ENCODE measurements at regions not wholly inside any gene's neighbourhood (a gene's known extent, or its start where the extent isn't known, plus 50 kb on each side); places are given as distances from the start of the nearest gene placed in this dataset.

DNA sequence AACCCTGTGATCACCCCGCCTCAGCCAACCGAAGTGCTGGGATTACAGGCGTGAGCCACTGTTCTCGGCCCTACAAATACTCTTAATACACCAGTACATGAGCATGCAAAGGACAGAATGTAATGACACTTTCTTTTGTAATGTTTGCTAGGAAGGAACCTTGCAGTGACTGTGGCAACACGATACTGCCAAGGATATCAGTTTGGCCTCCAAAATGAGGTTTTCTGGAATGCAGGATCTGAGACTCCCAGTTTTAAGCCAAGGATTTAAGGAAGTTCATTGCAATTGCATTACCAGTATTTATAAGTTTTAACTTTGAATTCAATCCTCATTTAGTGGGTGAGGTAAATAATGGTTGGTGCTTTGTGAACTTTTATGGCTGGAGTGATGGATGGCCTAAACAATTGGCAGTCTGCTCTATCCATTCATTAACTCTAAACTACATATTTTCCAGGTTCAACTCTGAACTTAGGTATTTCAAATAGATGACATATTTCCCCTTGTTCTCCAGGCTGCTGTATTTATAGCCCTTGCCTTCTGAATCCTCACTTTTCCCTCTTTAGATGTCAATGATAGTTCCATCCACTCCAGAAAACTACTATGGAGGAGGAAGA, 330.3 kb downstream of the C11orf87 start:
- DNase-seq: no peak

DNA sequence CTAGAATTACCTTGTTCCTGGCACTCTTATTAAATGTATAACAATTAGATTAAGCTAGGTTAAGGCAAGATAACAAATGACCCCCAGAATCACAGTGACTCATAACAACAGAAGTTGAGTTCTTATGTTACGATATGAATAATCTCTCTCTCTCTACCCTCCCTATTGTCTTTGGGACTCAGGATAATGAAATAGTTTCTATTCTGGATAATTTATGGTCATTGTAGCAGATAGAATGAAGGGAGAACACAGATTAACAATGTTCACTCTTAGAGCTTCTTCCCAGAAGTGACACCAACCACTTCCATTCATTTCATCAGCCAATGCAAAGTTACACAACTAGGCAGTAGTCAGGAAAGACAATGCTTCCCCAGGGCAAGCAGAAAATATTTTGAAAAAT, 334.5 kb downstream of the C11orf87 start:
- no peak for DNase-seq

DNA sequence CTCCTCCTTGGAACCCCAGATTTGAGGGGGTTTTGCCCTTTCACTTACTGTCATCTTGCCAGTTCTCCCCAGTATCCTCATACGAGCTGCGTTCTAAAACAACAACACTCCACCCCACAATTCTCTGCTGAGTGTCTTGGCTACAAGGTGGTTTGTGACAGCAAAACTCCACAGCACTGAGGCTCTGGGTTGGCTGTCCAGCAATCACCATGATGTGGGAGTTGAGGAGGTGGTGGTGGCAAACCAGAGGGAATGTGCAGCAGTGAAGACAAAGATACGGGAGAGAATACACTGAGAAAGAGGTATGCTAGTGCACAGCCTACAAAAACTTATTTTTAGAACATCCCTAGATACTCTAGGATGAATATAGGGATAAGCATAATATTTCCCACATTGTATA, 335.0 kb downstream of the C11orf87 start:
- no peak for DNase-seq

DNA sequence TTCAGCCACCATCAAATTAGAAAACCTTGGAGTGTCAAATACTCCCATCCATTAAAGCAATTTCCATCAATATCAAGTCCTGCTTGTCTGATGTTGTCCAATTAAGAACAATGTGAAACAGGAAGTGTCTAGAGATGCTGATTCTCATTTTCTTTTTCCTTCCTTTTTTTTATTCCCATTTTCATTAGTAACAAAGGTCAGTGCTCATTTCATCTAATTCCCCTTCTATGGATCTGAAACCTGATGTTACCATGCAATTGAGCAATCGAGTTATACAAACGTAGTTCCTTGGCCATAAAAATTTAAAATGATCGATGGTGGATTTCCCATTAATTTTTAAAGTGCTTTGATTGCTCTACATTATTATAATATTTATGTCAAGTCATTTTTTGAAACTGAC, 330.6 kb upstream of the ZC3H12C start:
- DNase-seq: no peak

DNA sequence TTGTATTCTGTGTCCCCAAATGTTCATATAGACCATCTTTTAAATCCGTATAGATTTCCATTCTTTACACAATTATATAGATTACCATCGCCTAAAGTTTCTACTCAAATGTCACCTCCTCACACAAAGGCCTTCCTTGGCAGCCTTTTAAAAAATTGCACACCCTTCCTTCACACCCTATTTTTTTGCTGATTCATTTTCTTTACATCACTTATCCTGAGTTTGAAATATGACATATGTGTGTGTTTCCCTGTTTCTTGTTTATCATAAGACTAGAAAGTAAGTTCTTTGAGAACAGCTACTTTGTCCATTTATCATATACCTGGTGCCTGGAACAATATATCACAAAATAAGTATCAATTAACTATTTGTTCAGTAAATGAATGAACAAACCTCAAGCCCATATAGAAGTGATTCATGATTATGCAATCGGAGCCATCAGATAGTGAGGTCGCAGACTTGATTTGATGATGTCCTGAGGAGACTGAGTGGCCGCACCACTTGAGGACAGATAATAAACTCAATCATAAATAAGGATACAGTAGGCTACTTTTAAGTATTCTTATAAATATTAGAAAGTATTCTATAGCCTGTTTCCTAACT, 327.4 kb upstream of the ZC3H12C start:
- DNase-seq: no peak

DNA sequence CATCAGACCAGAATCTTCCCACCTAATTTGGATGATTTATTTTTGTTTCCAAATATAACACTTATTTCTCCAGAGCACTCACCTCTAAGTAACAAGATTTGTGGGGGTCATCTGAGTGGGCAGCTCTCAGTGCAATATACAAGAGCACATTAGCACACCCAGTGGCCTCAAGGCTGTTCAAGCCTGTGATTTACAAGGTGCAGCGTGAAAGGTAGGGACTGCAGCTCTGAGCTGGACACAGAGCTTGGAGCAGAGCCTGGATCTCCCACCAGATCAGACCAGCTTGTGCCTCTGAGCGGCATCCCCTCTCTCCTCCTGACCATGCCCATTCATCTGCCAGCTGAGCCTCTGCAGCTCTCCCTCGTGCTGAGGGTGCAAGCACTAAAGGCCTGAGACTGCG, 323.3 kb upstream of the ZC3H12C start:
- no peak for DNase-seq

DNA sequence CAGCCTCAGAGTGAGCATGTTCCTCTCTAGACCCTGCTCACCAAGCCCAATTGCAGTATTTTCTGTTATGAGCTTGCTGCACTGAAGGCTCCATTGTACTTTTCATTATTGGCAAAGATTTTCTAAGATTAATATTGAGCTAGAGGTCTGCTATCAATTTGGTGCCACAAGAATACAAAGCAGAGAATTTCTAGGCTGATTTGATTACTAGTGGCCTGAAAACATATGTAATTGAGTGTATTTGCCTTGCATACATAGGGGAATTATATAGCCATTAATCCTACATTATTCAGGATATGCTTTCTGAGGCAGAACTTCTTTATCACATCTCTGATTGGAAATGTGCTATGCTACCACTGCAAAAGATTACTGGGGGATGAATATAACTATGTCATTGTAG, 322.9 kb upstream of the ZC3H12C start:
- DNase-seq: no peak

DNA sequence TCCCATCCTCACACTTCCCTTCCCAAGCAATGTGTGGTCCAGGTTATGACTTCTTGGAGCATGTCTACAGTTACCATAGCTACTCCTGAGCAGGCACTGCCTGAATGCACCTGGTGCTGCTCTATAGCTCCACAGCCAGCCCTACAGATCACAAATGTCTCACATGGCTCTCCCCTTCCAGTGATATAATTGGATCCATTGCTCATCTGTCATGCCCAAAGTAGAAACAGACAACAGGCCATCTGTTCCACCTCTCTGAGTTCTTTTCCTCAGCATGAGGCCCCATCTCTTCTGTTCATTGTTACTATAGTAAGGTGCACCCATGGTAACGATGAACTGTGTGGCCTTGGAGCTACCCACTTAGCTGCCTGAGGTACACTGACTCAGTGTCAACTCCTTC, 320.3 kb upstream of the ZC3H12C start:
- DNase-seq: no peak

DNA sequence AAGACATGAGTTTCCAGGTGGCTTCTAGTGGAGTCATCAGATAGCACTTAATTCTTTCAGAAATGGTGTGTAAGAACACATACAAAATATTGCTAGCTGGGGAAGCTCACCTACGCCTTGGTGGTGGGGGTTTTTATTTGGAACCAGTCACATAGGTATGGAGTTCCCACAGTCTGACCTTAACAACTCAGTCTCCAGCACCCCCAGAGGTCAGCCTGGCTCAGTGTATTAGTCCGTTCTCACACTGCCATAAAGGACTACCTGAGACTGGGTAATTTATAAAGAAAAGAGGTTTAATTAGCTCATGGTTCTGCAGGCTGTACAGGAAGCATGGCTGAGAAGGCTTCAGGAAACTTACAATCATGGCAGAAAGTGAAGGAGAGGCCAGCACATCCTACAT, 317.5 kb upstream of the ZC3H12C start:
- no peak for DNase-seq

DNA sequence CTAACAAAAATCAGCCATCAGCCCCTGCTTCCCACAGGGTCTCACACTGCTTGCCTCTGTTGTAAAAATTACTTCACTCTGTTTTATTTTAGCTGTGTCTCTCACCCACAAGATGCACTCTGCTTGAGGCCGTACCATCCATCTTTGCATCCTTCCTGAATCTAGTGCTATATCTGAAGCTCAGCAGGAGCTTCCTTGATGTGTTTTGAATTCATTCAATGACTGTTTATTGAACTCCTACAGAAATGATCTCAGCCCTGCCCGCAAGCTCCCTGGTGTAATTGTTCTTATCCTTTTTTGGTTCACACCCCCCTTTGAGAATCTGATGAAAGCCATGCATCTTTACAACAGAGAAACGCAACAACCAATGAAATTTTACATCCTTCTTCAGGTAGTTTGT, 310.2 kb upstream of the ZC3H12C start:
- DNase-seq: no peak

DNA sequence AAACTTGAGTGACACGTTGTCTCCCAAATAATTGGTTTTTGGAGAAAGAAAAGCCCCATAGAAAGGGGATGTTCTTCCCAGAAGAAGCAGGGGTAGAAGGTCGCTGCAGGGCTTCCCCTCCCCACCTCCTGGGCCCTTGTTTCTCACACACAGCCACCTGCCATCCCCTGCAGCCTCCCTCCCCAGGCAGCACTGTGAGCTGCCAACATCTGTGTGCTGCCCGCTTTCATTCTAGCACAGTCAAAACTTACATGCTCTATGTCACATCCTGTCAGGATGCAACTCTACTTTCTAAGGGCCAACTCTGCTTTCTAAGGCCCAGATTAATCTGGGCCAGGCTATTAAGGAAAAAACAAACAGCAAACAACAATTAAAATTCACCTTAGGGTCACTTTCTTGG, 309.4 kb upstream of the ZC3H12C start:
- DNase-seq: no peak

DNA sequence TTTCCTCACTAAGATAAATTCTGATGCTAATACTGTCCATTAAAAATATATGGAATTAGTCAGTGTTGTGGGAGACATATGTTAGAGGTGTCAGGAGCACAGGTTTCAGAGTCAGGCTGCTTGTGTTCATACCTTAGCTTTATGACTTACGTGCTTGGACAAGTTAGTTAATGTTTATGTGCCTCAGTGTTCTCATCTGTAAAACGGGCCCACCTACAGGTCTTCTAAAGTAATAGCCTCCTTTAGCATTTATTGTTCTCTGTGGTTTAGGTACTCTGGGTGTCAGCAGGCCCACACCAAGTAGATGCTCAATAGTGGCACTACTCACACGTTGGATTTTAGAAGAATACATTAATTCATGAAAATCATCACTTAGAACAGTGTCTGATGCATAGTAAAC, 308.7 kb upstream of the ZC3H12C start:
- DNase-seq: no peak

DNA sequence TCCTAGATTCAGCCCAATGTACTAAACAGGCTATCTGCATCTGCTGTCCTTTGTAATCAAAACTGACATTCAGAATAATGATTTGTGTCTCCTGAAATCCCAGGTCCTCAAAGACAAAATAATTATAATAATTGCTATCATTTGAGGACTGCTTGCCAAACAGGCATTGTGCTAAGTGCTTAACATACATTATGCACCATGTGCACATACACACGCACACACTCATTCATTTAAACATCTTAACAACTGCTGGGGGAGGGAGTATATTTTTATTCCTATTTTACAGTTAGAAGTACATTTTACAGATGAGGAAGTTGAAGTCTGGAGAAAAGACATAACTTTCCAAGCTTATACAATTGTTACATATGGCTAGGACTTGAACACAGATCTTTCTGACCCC, 308.0 kb upstream of the ZC3H12C start:
- DNase-seq: no peak

DNA sequence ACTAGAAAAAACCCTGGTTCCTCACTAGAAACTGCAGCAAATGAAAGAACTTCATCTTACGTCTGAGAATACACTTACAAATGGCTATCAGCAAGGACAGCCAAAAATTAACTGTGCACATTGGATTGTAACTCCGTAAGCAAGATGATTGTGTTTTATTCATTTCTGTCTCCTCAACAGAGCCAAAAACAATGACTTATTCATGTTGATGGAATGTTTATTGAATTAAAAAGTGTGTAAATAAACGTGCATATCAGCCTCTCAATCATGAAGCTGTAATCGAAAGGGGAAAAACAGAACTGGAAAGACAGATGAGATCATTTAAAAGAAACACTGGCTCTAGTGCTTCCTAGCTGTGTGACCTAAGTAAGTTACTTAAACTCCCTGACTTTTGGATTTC, 307.5 kb upstream of the ZC3H12C start:
- no peak for DNase-seq

DNA sequence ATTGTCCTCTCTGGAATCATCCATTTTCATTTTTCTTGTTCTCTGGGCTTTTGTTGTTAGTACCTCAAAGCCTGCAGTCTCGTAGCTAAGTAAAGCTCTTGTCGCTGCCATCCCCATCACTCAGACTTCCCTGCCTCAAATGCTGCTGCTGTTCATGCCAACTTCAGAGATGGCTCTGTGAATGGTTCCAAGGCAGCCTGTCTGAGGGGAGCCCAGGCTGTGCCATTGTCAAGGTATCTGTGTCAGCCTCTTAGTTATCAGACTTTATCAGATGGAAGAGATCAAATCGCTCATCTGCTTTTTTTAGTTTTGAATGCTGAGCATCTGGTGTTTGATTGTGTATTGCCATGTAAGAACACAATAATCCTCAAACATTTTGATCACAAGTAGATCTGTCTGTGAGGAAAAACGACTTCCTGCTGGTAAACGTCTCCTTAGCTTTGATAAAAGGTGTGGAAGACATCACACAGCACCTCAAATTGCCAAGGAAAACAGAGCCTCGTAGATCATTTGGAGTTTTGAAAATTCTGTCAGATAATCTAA, 304.2 kb upstream of the ZC3H12C start:
- no peak for DNase-seq

DNA sequence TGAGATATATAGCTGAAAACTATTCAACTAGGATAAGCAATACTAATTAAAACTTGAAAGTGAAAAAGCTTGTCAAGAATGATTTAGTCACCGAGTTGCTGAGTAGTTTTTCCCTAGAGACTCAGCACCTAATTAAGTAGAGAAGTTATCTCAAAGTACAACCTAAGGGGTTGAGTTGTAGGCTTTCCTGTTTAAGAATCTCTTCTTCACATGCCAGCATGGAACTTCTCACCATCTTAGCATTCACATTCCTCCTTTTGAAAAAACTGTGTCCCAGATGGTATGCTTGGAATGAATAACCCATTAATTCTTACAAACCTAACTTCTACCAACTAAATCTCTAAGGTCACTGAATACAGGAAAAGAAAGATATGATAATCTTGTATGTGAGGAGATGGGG, 303.3 kb upstream of the ZC3H12C start:
- no peak for DNase-seq

DNA sequence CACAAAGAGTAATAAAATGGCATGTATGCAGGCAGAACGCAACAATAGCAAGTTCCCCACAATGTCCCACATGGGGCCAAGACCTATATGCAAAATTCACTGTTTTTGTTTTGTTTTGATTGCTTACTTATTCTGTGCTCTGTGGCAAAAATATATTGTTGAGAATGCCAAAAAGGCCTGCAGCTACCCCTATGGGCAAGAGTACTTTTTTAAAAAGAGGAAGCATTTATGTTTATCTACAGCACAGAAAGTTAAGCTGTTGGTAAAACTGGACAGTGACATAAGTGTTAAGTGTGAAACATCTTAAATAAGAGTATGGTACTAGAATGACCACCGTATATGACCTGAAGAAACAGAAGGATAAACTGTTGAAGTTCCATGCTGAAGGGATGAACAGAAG, 301.9 kb upstream of the ZC3H12C start:
- DNase-seq: no peak

DNA sequence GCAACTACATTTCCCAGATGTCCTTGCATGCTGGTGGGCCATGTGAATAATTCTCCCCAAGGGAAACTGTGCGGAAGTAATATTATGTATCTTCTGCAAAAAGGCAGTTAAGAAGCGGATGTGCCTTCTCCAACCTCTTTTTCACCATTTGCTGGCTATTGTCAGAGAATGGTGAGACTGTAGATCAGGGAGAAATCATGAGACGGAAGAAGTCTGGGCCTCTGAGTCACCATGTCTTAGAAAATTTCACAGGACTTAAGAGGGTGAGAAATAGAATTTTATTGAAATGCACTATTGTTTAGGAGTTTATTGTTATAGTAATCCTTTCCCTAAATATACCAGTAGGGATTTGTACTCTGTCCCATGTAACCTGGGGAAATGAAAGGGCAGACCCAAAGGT, 298.7 kb upstream of the ZC3H12C start:
- DNase-seq: no peak

DNA sequence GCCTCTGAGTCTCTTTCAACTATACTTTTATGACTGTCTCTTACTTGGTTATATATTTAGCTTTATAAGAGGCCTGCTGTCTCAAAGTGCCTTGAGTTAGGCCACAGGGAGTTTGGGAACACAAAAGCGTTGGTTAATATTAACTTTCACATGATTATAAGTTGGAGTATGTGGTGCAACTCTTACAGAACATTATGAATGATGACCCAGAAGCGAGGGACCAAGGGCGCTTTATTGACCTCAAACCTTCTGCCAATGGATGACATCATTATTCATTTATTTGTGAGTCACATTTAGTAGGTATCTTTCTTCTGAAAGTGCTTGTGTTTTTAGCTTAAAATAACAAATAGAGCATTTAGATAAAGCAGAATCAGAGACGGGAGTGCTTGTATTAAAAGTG, 298.0 kb upstream of the ZC3H12C start:
- DNase-seq: no peak

DNA sequence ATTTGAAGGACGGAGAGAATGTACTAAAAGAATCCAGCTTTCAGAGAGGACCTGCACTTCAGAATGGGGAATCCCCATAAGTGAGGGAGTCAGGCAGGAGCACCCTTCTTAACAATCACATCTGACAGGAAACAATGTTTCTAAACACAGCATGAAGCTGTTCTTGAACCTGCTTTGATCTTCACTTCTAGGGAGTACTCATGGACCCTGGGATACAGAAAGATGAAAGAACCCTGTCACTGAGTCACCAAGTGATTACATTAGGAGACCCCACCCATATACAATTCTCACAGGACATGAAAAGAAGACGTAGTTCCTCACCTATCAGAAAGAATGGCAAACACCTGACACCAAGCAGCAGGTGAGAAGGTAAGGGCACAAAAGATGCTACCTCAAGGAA, 296.9 kb upstream of the ZC3H12C start:
- no peak for DNase-seq

DNA sequence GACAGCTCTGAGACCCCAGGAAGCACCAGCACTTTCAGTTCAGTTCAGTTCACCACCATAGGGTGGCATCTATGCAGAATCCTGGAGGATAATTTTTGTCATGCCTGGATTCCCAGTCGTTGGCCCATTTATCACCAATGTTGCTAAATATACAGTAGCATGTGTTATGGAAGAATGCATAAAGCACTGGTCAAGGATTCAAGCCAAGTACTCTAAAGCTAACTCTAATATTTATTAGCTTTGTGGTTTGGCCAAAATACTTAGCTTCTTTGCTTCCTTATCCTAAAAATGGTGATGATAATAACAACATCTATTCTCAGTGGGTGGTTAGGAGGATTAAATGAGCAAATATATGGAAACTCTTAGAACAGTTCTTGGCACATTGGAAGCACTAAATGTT, 294.7 kb upstream of the ZC3H12C start:
- DNase-seq: no peak

DNA sequence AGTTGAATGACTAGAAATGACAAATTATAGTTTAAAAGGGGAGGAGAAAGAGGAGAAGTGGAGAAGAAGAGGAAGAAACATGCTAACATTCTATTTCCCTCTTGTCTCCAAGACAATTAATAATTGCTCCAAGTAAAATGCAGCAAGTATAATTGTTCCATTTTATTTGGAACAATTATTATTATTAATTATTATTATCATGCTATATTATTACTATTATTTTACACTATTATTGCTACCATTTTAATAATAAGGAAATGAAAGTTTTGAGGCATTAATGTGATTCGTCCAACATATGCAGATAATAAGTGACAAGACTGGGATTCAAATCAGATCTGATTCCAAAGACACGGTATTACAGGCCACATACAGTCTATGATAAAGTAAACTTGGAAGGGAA, 293.6 kb upstream of the ZC3H12C start:
- DNase-seq: no peak

DNA sequence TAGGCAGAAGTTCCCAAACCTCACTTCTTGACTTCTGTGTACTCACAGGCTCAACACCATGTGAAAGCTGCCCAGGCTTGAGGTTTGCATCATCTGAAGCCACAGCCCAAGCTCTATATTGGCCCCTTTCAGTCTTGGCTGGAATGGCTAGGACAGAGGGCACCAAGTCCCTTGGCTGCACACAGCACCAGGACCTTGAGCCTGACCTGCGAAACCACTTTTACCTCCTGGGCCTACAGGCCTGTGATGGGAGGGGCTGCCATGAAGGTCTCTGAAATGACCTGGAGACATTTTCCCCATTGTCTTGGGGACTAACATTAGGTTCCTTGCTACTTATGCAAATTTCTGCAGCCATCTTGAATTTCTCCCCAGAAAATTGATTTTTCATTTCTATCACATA, 288.3 kb upstream of the ZC3H12C start:
- DNase-seq: no peak

DNA sequence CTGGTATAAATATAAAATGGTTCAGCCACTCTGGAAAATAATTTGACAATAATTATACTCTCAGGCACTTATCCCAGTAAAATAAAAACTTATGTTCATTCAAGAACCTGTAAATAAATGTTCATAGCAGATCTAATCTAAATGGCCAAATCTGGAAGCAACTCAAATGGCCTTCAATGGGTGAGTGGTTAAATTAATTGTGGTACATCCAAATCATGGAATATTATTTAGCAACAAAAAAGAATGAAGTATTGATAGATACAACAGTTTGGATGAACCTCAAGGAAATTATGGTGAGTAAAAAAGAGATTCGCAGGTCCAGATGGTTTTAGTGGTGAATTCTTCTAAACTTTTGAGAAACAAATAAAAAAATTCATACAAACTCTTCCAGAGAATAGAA, 287.0 kb upstream of the ZC3H12C start:
- no peak for DNase-seq

DNA sequence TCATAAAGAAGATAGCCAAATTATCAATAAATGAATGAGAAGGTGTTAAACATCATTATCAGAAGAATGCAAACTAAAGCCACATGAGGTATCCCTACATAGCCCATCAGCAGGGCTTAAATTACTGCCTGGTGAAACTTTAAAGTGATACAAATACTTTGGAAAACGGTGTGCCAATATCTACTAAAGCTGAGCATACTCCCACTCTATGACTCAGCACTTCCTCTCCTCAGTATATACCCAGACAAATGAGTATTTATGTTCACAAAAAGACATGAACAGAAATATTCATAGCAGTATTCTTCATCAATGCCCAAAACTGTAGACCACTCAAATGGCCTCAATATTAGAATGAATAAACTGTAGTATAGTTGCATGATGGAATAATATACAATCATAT, 284.6 kb upstream of the ZC3H12C start:
- DNase-seq: no peak
